ENCODE measurements at regions not wholly inside any gene's neighbourhood (a gene's known extent, or its start where the extent isn't known, plus 50 kb on each side); places are given as distances from the start of the nearest gene placed in this dataset.
"Not testable (repeated sequence)": the region's sequence is repeated elsewhere in the genome, so short reads cannot be mapped to it uniquely, and the experiment has no call there.

GRCh38 chr10:64173826-64174225 is 652.6 kb downstream of the REEP3 start:
- in situ Hi-C loops (cut with HindIII; ENCODE audit: low pct_ligation_motif_present, low pct_unique_long_range_greater_than_20kb, low sequenced_read_pairs), result no loop called here

GRCh38 chr10:64174666-64175255 is 653.6 kb downstream of the REEP3 start:
- in situ Hi-C loops (cut with HindIII; ENCODE audit: low pct_ligation_motif_present, low pct_unique_long_range_greater_than_20kb, low sequenced_read_pairs), result no loop called here
- no peak for DNase-seq

More at GRCh38 chr10:64173826-64174225, 652.6 kb downstream of the REEP3 start:
- no peak for DNase-seq

- DNase-seq, result no peak
- in situ Hi-C loops (cut with HindIII; ENCODE audit: low pct_ligation_motif_present, low pct_unique_long_range_greater_than_20kb, low sequenced_read_pairs), result no loop called here
Measured at GRCh38 chr10:64175271-64175962, 654.2 kb downstream of the REEP3 start.

GRCh38 chr10:64182671-64183070 is 661.5 kb downstream of the REEP3 start:
- in situ Hi-C loops (cut with HindIII; ENCODE audit: low pct_ligation_motif_present, low pct_unique_long_range_greater_than_20kb, low sequenced_read_pairs), result no loop called here
- no peak for DNase-seq

- in situ Hi-C loops (cut with HindIII; ENCODE audit: low pct_ligation_motif_present, low pct_unique_long_range_greater_than_20kb, low sequenced_read_pairs), result no loop called here
- DNase-seq, result no peak
Measured at GRCh38 chr10:64191286-64191685, 670.1 kb downstream of the REEP3 start.

GRCh38 chr10:64196638-64197315 is 675.6 kb downstream of the REEP3 start:
- DNase-seq, result no peak
- in situ Hi-C loops (cut with HindIII; ENCODE audit: low pct_ligation_motif_present, low pct_unique_long_range_greater_than_20kb, low sequenced_read_pairs), result no loop called here

- DNase-seq, result no peak
- in situ Hi-C loops (cut with HindIII; ENCODE audit: low pct_ligation_motif_present, low pct_unique_long_range_greater_than_20kb, low sequenced_read_pairs), result no loop called here
Measured at GRCh38 chr10:64201936-64202335, 680.7 kb downstream of the REEP3 start.

GRCh38 chr10:64204504-64204903 is 683.3 kb downstream of the REEP3 start:
- in situ Hi-C loops (cut with HindIII; ENCODE audit: low pct_ligation_motif_present, low pct_unique_long_range_greater_than_20kb, low sequenced_read_pairs); DNase-seq: not testable (repeated sequence)

- in situ Hi-C loops (cut with HindIII; ENCODE audit: low pct_ligation_motif_present, low pct_unique_long_range_greater_than_20kb, low sequenced_read_pairs), result no loop called here
- DNase-seq, result no peak
Measured at GRCh38 chr10:64206409-64206808, 685.2 kb downstream of the REEP3 start.

- in situ Hi-C loops (cut with HindIII; ENCODE audit: low pct_ligation_motif_present, low pct_unique_long_range_greater_than_20kb, low sequenced_read_pairs), result no loop called here
- no peak for DNase-seq
Measured at GRCh38 chr10:64209561-64209960, 688.4 kb downstream of the REEP3 start.

- in situ Hi-C loops (cut with HindIII; ENCODE audit: low pct_ligation_motif_present, low pct_unique_long_range_greater_than_20kb, low sequenced_read_pairs), result no loop called here
- no peak for DNase-seq
Measured at GRCh38 chr10:64210211-64210610, 689.0 kb downstream of the REEP3 start.

GRCh38 chr10:64211466-64211865 is 690.3 kb downstream of the REEP3 start:
- no peak for DNase-seq
- in situ Hi-C loops (cut with HindIII; ENCODE audit: low pct_ligation_motif_present, low pct_unique_long_range_greater_than_20kb, low sequenced_read_pairs), result no loop called here

GRCh38 chr10:64215088-64215487 is 693.9 kb downstream of the REEP3 start:
- in situ Hi-C loops (cut with HindIII; ENCODE audit: low pct_ligation_motif_present, low pct_unique_long_range_greater_than_20kb, low sequenced_read_pairs), result no loop called here
- no peak for DNase-seq

- in situ Hi-C loops (cut with HindIII; ENCODE audit: low pct_ligation_motif_present, low pct_unique_long_range_greater_than_20kb, low sequenced_read_pairs), result no loop called here
- DNase-seq, result no peak
Measured at GRCh38 chr10:64219271-64220025, 698.2 kb downstream of the REEP3 start.

- in situ Hi-C loops (cut with HindIII; ENCODE audit: low pct_ligation_motif_present, low pct_unique_long_range_greater_than_20kb, low sequenced_read_pairs), result no loop called here
- no peak for DNase-seq
Measured at GRCh38 chr10:64234489-64234888, 713.3 kb downstream of the REEP3 start.

GRCh38 chr10:64257704-64258103 is 736.5 kb downstream of the REEP3 start:
- in situ Hi-C loops (cut with HindIII; ENCODE audit: low pct_ligation_motif_present, low pct_unique_long_range_greater_than_20kb, low sequenced_read_pairs), result no loop called here
- DNase-seq, result no peak

GRCh38 chr10:64261092-64261491 is 739.9 kb downstream of the REEP3 start:
- in situ Hi-C loops (cut with HindIII; ENCODE audit: low pct_ligation_motif_present, low pct_unique_long_range_greater_than_20kb, low sequenced_read_pairs), result no loop called here
- no peak for DNase-seq

GRCh38 chr10:64261676-64262075 is 740.5 kb downstream of the REEP3 start:
- in situ Hi-C loops (cut with HindIII; ENCODE audit: low pct_ligation_motif_present, low pct_unique_long_range_greater_than_20kb, low sequenced_read_pairs), result no loop called here
- DNase-seq, result no peak

- in situ Hi-C loops (cut with HindIII; ENCODE audit: low pct_ligation_motif_present, low pct_unique_long_range_greater_than_20kb, low sequenced_read_pairs), result no loop called here
Measured at GRCh38 chr10:64265961-64266360, 744.8 kb downstream of the REEP3 start.

More at GRCh38 chr10:64265961-64266360, 744.8 kb downstream of the REEP3 start:
- no peak for DNase-seq
